ENCODE measurements at regions not wholly inside any gene's neighbourhood (a gene's known extent, or its start where the extent isn't known, plus 50 kb on each side); places are given as distances from the start of the nearest gene placed in this dataset.

GRCh38 chr17:5813357-5813756, 229.0 kb upstream of the NLRP1 start:
- Histone ChIP-seq H3K4me1 (peaks cover 0 to 9% (median 0%) of the 10 kb centered on the region in 4 donors), H3K4me3 (no peak overlapping the region), H3K27me3 (no peaks in the 10 kb centered on the region), H3K36me3 (no peaks in the 10 kb centered on the region), H3K9me3 (peaks cover 4 to 30% (median 28%) of the 10 kb centered on the region in 3 donors), H3K27ac (no peak overlapping the region)
- TF ChIP-seq CTCF (IDR thresholded peaks at IDR 0.05) = no peak
- no peak for DNase-seq
- intact Hi-C loops (cut with DNase I; ENCODE audit: low total_unique reads) = no loop called here

GRCh38 chr17:5815396-5815795, 231.1 kb upstream of the NLRP1 start:
- intact Hi-C loops (cut with DNase I; ENCODE audit: low total_unique reads) = no loop called here

GRCh38 chr17:5816491-5817070, 232.3 kb upstream of the NLRP1 start:
- no peak overlapping the region for H3K27ac ChIP-seq
- DNase-seq = no peak
- intact Hi-C loops (cut with DNase I; ENCODE audit: low total_unique reads) = no loop called here
- no peak overlapping the region for H3K4me3 ChIP-seq
- peaks cover 0 to 4% (median 0%) of the 10 kb centered on the region in 3 donors for H3K9me3 ChIP-seq
- no peaks in the 10 kb centered on the region for H3K36me3 ChIP-seq
- H3K27me3 ChIP-seq = no peaks in the 10 kb centered on the region
- no peak for TF ChIP-seq CTCF (IDR thresholded peaks at IDR 0.05)
- H3K4me1 ChIP-seq = peaks cover 0 to 26% (median 4%) of the 10 kb centered on the region in 4 donors

More at GRCh38 chr17:5815396-5815795, 231.1 kb upstream of the NLRP1 start:
- Histone ChIP-seq H3K36me3 (no peaks in the 10 kb centered on the region), H3K9me3 (peaks cover 0 to 12% (median 10%) of the 10 kb centered on the region in 3 donors), H3K27ac (no peak overlapping the region), H3K4me3 (no peak overlapping the region), H3K27me3 (no peaks in the 10 kb centered on the region), H3K4me1 (peaks cover 0 to 14% (median 0%) of the 10 kb centered on the region in 4 donors)
- no peak for DNase-seq
- no peak for TF ChIP-seq CTCF (IDR thresholded peaks at IDR 0.05)

- no peaks in the 10 kb centered on the region for H3K27me3 ChIP-seq
- DNase-seq = no peak
- no peak for TF ChIP-seq CTCF (IDR thresholded peaks at IDR 0.05)
- intact Hi-C loops (cut with DNase I; ENCODE audit: low total_unique reads) = no loop called here
- H3K9me3 ChIP-seq = no peaks in the 10 kb centered on the region
- no peaks in the 10 kb centered on the region for H3K36me3 ChIP-seq
- peaks cover 0 to 38% (median 13%) of the 10 kb centered on the region in 4 donors for H3K4me1 ChIP-seq
- no peak overlapping the region for H3K4me3 ChIP-seq
- H3K27ac ChIP-seq = no peak overlapping the region
These were observed 233.4 kb upstream of the NLRP1 start for GRCh38 chr17:5817475-5818395.

GRCh38 chr17:5819396-5819795, 235.1 kb upstream of the NLRP1 start:
- intact Hi-C loops (cut with DNase I; ENCODE audit: low total_unique reads) = no loop called here
- TF ChIP-seq CTCF (IDR thresholded peaks at IDR 0.05) = no peak

More at GRCh38 chr17:5819396-5819795, 235.1 kb upstream of the NLRP1 start:
- H3K4me1 ChIP-seq = peaks cover 0 to 51% (median 14%) of the 10 kb centered on the region in 4 donors
- DNase-seq = no peak
- H3K27ac ChIP-seq = no peak overlapping the region
- no peaks in the 10 kb centered on the region for H3K27me3 ChIP-seq
- H3K36me3 ChIP-seq = no peaks in the 10 kb centered on the region
- H3K4me3 ChIP-seq = no peak overlapping the region
- H3K9me3 ChIP-seq = no peaks in the 10 kb centered on the region
